Endodermal cell (in vitro differentiated cells): ENCODE measurements at regions not wholly inside any gene's neighbourhood (a gene's known extent, or its start where the extent isn't known, plus 50 kb on each side); places are given as distances from the start of the nearest gene placed in this dataset.

Experiments
- DNase-seq: peaks from one replicate; pipeline ENCODE4 v3.0.0-alpha.2; 2017
- H3K27ac ChIP-seq: 2 replicates; pipeline ENCODE4 v1.5.1; 2013; ENCODE audit warnings: mild to moderate bottlenecking, low read depth, low read length, moderate library complexity
- H3K27me3 ChIP-seq: 2 replicates; pipeline ENCODE4 v1.6.1; 2013; ENCODE audit warnings: mild to moderate bottlenecking, low read length, moderate library complexity; ENCODE audit not compliant: insufficient read depth, control insufficient read depth, poor library complexity, severe bottlenecking
- H3K36me3 ChIP-seq: 2 replicates; pipeline ENCODE4 v1.7.0; 2013; ENCODE audit warnings: mild to moderate bottlenecking, low read length, moderate library complexity; ENCODE audit not compliant: control insufficient read depth, insufficient read depth
- H3K4me1 ChIP-seq: one replicate; pipeline ENCODE4 v1.7.0; 2013; ENCODE audit warnings: low read length; ENCODE audit not compliant: control insufficient read depth, insufficient read depth
- H3K4me3 ChIP-seq: 2 replicates; pipeline ENCODE4 v1.5.1; 2013; ENCODE audit warnings: mild to moderate bottlenecking, low read length, moderate library complexity
- H3K9ac ChIP-seq: 2 replicates; pipeline ENCODE4 v1.6.1; 2013; ENCODE audit warnings: mild to moderate bottlenecking, low read length, moderate library complexity; ENCODE audit not compliant: poor library complexity, severe bottlenecking; ENCODE audit errors: extremely low read depth
- H3K9me3 ChIP-seq: 2 replicates; pipeline ENCODE4 v1.6.1; 2013; ENCODE audit warnings: mild to moderate bottlenecking, low read length, moderate library complexity; ENCODE audit not compliant: control insufficient read depth
- H3K27ac Mint-ChIP-seq: 2 replicates; pipeline ENCODE4 v1.8.0; 2020; ENCODE audit warnings: mixed read lengths
- H3K27me3 Mint-ChIP-seq: 2 replicates; pipeline ENCODE4 v1.8.0; 2021; ENCODE audit warnings: mild to moderate bottlenecking, mixed read lengths; ENCODE audit not compliant: insufficient read depth
- H3K36me3 Mint-ChIP-seq: 2 replicates; pipeline ENCODE4 v1.8.0; 2020; ENCODE audit warnings: low read depth, mixed read lengths
- H3K4me1 Mint-ChIP-seq: 2 replicates; pipeline ENCODE4 v1.8.0; 2020; ENCODE audit warnings: mixed read lengths
- H3K4me3 Mint-ChIP-seq: 2 replicates; pipeline ENCODE4 v1.8.0; 2020; ENCODE audit warnings: mild to moderate bottlenecking, moderate library complexity, mixed read lengths
- H3K9me3 Mint-ChIP-seq: 2 replicates; pipeline ENCODE4 v1.8.0; 2020; ENCODE audit warnings: mild to moderate bottlenecking, mixed read lengths
- WGBS, 2 experiments: methylation state at CpG; one replicate each; pipeline versions ENCODE4 v1.1.5 to v1.1.7; 2013; ENCODE audit warnings: missing lambda C conversion rate in 2 of 2, mixed read lengths in 1 of 2; ENCODE audit not compliant: insufficient coverage in 1 of 2, insufficient read length in 1 of 2; 5-methylcytosine and 5-hydroxymethylcytosine counted together
- TF ChIP-seq, protein P1 (sequence below): fragments of 200-600 bp; sonication (generic); conservative IDR thresholded peaks from 2 replicates; pipeline ENCODE4 v1.5.0; 2021; ENCODE audit warnings: antibody characterized with exemption, mild to moderate bottlenecking

DNA sequence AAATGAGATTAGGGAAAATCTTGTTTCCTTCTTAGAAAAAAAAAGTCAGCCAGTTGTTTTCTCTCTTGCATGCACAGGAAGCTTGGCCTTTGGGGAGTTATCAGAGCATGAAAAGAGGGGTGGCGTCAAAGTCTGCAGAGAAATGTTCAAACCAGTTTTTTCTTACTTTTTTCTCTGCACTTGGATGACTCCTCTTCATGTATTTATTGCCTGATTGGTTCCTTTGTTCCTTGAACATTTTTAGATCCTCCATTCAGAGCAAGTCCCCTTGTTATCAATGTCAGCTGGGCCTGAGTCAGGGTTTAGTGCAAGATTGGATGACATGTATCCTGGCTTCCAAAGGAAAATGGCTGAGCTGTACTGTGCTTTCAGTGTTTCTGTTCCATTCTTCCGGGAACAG is 392.6 kb upstream of the BRINP1 start:
- no peak for DNase-seq
- Mint-ChIP-seq H3K27ac (no peak overlapping the region), H3K9me3 (no peaks in the 10 kb centered on the region), H3K27me3 (no peaks in the 10 kb centered on the region), H3K4me3 (no peak overlapping the region), H3K36me3 (no peaks in the 10 kb centered on the region), H3K4me1 (peaks cover 58% of the 10 kb centered on the region)
- no peaks in the 10 kb centered on the region for H3K27me3 ChIP-seq
- H3K9ac ChIP-seq: no peak overlapping the region
- H3K27ac ChIP-seq: no peak overlapping the region
- no peaks in the 10 kb centered on the region for H3K9me3 ChIP-seq
- no peak overlapping the region for H3K4me3 ChIP-seq
- TF ChIP-seq, protein P1, sequence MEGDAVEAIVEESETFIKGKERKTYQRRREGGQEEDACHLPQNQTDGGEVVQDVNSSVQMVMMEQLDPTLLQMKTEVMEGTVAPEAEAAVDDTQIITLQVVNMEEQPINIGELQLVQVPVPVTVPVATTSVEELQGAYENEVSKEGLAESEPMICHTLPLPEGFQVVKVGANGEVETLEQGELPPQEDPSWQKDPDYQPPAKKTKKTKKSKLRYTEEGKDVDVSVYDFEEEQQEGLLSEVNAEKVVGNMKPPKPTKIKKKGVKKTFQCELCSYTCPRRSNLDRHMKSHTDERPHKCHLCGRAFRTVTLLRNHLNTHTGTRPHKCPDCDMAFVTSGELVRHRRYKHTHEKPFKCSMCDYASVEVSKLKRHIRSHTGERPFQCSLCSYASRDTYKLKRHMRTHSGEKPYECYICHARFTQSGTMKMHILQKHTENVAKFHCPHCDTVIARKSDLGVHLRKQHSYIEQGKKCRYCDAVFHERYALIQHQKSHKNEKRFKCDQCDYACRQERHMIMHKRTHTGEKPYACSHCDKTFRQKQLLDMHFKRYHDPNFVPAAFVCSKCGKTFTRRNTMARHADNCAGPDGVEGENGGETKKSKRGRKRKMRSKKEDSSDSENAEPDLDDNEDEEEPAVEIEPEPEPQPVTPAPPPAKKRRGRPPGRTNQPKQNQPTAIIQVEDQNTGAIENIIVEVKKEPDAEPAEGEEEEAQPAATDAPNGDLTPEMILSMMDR: no peak
- 92 to 100% methylated on average over 1 to 2 of the region's 2 CpGs for WGBS, 2 experiments
- no peaks in the 10 kb centered on the region for H3K36me3 ChIP-seq
- peaks cover 7% of the 10 kb centered on the region for H3K4me1 ChIP-seq

GRCh38 chr9:119758990-119759389 is 389.8 kb upstream of the BRINP1 start:
- Mint-ChIP-seq H3K36me3 (no peaks in the 10 kb centered on the region), H3K27ac (no peak overlapping the region), H3K4me1 (peaks cover 49% of the 10 kb centered on the region), H3K9me3 (no peaks in the 10 kb centered on the region), H3K4me3 (no peak overlapping the region), H3K27me3 (no peaks in the 10 kb centered on the region)
- Histone ChIP-seq H3K27me3 (no peaks in the 10 kb centered on the region), H3K27ac (no peak overlapping the region), H3K4me3 (no peak overlapping the region), H3K9ac (no peak overlapping the region), H3K9me3 (no peaks in the 10 kb centered on the region), H3K36me3 (no peaks in the 10 kb centered on the region), H3K4me1 (peaks cover 7% of the 10 kb centered on the region)
- TF ChIP-seq, protein P1: no peak
- 58 to 63% methylated on average over 2 to 5 of the region's 5 CpGs for WGBS, 2 experiments
- DNase-seq: no peak

DNA sequence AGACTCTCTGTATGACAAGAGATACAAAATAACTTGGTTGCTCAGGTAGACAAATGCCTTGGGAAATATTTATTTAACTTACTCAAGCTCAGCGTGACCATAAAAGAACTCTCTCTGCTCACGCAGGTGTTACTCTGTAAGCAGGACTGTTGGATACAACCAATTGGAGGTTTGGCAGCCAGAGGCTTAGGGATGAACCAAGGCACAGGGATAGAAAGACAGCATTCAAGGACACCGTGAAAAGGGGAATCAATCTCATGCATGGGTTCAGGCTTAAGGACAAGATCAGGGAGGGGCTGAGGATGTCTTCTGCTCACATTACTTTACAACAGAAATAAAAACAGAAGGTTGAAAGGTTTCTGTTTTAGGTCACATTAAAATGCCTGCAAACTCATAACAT is 389.0 kb upstream of the BRINP1 start:
- no peak overlapping the region for H3K27ac ChIP-seq
- H3K9ac ChIP-seq: no peak overlapping the region
- no peaks in the 10 kb centered on the region for H3K36me3 ChIP-seq
- H3K4me1 Mint-ChIP-seq: peaks cover 46% of the 10 kb centered on the region
- no peaks in the 10 kb centered on the region for H3K36me3 Mint-ChIP-seq
- DNase-seq: no peak
- no peak overlapping the region for H3K27ac Mint-ChIP-seq
- TF ChIP-seq, protein P1: no peak
- peaks cover 7% of the 10 kb centered on the region for H3K4me1 ChIP-seq
- no peaks in the 10 kb centered on the region for H3K9me3 Mint-ChIP-seq
- WGBS, 2 experiments: 81 to 92% methylated on average over 2 to 3 of the region's 3 CpGs
- H3K27me3 ChIP-seq: no peaks in the 10 kb centered on the region
- H3K4me3 Mint-ChIP-seq: no peak overlapping the region
- H3K27me3 Mint-ChIP-seq: no peaks in the 10 kb centered on the region
- no peaks in the 10 kb centered on the region for H3K9me3 ChIP-seq
- no peak overlapping the region for H3K4me3 ChIP-seq
